Thyroid gland (tissue), 4 donors: ENCODE measurements at regions not wholly inside any gene's neighbourhood (a gene's known extent, or its start where the extent isn't known, plus 50 kb on each side); places are given as distances from the start of the nearest gene placed in this dataset.

Source experiments
- DNase-seq, 2 donors: peaks; one replicate each; pipeline ENCODE4 v3.0.0-alpha.2; 2019
- H3K27ac ChIP-seq, 3 donors: fragments of 200-600 bp; sonication (generic); 1 replicate in 2 of 3; 2 replicates in 1 of 3; pipeline ENCODE4 v1.5.1; 2016 to 2019; ENCODE audit warnings: mild to moderate bottlenecking in 1 of 3, moderate library complexity in 1 of 3
- H3K27me3 ChIP-seq: fragments of 200-600 bp; sonication (generic); one replicate; pipeline ENCODE4 v1.5.1; 2019
- H3K36me3 ChIP-seq, 2 donors: fragments of 200-600 bp; sonication (generic); one replicate each; pipeline ENCODE4 v1.5.1; 2016 to 2019
- H3K4me1 ChIP-seq, 2 donors: fragments of 200-600 bp; sonication (generic); one replicate each; pipeline ENCODE4 v1.5.1; 2017 to 2019
- H3K4me3 ChIP-seq, 3 donors: fragments of 200-600 bp; sonication (generic); replicated peaks in 1 of 3; 1 replicate in 2 of 3; 2 replicates in 1 of 3; pipeline ENCODE4 v1.5.1; 2016; ENCODE audit warnings: mild to moderate bottlenecking in 1 of 3
- H3K9me3 ChIP-seq: fragments of 200-600 bp; sonication (generic); one replicate; pipeline ENCODE4 v1.5.1; 2017
- POLR2A ChIP-seq, 2 donors: fragments of 450-650 bp; IDR thresholded peaks; one replicate each; pipeline ENCODE4 v1.6.1; 2017; ENCODE audit warnings: antibody characterized with exemption in 2 of 2, mild to moderate bottlenecking in 2 of 2, moderate library complexity in 1 of 2
- WGBS, 2 donors: methylation state at CpG; one replicate each; pipeline ENCODE4 v1.1.5; 2017; 5-methylcytosine and 5-hydroxymethylcytosine counted together
- intact Hi-C: fragments of 100-400 bp; cut with DNase I; formaldehyde crosslinking; loops from one replicate; pipeline ENCODE4 v1.15.1; 2023
- TF ChIP-seq, protein P1 (sequence below), 6 experiments: fragments of 200-600 bp in 3 of 6; fragments of 450-650 bp in 3 of 6; sonication (generic) in 3 of 6; IDR thresholded peaks; one replicate each; pipeline ENCODE4 v1.5.1; 2016 to 2019; ENCODE audit warnings: antibody characterized with exemption in 6 of 6, mild to moderate bottlenecking in 2 of 6, inconsistent platforms in 1 of 6, moderate library complexity in 1 of 6

DNA sequence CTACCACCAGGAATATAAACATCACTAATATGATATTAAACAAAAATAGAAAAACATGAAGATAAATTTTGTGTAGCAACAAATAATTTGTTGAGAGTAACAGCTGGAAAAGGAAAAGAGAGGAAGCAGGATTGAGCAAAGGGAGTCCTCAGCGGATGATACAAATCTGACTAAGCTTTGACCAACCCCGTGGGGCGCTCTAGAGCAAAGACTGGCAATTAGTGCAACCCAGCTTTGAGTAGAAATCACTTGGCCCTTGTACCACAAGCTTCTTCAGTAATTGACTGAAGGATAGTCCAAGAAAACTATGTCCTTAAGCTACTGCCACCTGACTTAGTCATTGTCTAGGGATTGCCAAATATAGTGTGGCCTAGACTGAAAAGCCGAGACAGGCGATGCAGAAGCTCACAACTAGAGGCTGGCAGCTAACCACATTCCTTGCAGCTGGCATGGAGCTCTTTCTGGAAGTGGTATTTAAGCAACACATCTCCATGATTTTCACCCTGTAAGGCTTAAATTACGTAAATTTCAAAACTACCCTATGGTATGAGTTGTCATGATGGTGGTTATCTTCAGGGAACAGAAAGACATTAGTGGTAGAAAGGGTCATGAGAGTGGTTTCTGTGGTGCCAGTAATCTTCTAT is 396.0 kb downstream of the PDGFC start:
- Histone ChIP-seq H3K27ac (no peak overlapping the region), H3K27me3 (no peaks in the 10 kb centered on the region), H3K4me1 (no peaks in the 10 kb centered on the region), H3K36me3 (no peaks in the 10 kb centered on the region), H3K9me3 (no peaks in the 10 kb centered on the region), H3K4me3 (no peak overlapping the region)
- TF ChIP-seq, protein P1, sequence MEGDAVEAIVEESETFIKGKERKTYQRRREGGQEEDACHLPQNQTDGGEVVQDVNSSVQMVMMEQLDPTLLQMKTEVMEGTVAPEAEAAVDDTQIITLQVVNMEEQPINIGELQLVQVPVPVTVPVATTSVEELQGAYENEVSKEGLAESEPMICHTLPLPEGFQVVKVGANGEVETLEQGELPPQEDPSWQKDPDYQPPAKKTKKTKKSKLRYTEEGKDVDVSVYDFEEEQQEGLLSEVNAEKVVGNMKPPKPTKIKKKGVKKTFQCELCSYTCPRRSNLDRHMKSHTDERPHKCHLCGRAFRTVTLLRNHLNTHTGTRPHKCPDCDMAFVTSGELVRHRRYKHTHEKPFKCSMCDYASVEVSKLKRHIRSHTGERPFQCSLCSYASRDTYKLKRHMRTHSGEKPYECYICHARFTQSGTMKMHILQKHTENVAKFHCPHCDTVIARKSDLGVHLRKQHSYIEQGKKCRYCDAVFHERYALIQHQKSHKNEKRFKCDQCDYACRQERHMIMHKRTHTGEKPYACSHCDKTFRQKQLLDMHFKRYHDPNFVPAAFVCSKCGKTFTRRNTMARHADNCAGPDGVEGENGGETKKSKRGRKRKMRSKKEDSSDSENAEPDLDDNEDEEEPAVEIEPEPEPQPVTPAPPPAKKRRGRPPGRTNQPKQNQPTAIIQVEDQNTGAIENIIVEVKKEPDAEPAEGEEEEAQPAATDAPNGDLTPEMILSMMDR (IDR thresholded peaks at IDR 0.05), result no peak
- TF ChIP-seq POLR2A (IDR thresholded peaks at IDR 0.05), result no peak
- 89 to 92% methylated on average over 6 of the region's 6 CpGs for WGBS, 2 donors
- intact Hi-C loops, result no loop called here
- DNase-seq, result no peak

DNA sequence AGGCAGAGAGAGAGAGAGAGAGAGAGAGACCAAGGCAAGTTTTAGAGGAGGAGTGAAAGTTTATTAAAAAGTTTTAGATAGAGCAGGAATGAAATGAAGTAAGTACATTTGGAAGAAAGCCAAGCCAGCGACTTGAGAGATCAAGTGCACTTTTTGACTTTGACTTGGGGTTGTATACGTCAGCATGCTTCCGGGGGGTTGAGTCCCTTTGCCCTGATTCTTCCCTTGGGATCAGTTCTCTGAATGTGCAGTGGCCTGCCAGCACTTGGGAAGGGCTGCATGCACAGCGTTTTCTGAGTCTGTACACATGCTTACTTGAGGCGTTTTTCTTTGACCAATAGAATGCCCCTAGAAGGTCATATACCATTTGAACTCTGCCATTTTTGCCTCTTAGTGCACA is 400.5 kb downstream of the PDGFC start:
- no peaks in the 10 kb centered on the region for H3K9me3 ChIP-seq
- no peaks in the 10 kb centered on the region for H3K4me1 ChIP-seq
- H3K27ac ChIP-seq, result no peak overlapping the region
- intact Hi-C loops, result no loop called here
- WGBS, 2 donors, result 37 to 43% methylated on average over 5 of the region's 5 CpGs
- TF ChIP-seq POLR2A (IDR thresholded peaks at IDR 0.05), result no peak
- TF ChIP-seq, protein P1 (IDR thresholded peaks at IDR 0.05), result no peak
- H3K27me3 ChIP-seq, result no peaks in the 10 kb centered on the region
- no peak overlapping the region for H3K4me3 ChIP-seq
- H3K36me3 ChIP-seq, result no peaks in the 10 kb centered on the region
- DNase-seq, result no peak

DNA sequence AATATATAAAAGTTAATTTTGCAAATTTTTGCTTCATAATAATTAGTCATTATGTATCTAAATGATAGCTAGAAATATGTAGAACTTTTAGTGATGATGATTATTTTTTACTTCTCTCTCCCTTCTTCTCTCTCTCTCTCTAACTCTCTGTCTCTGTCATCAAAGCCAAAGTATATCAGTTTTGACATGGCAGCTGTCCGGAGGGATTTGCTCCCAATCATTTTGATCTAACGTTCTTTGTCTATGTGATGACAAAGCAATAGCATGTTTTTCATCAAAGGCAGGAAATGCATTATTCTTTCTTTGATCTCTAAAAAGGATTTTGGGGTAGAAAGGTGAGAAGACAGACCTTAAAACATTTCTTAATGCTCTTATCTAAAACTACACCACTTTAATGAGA is 402.1 kb downstream of the PDGFC start:
- Histone ChIP-seq H3K4me1 (no peaks in the 10 kb centered on the region), H3K36me3 (no peaks in the 10 kb centered on the region), H3K27me3 (no peaks in the 10 kb centered on the region), H3K4me3 (no peak overlapping the region), H3K27ac (no peak overlapping the region), H3K9me3 (no peaks in the 10 kb centered on the region)
- TF ChIP-seq, protein P1 (IDR thresholded peaks at IDR 0.05), result no peak
- no peak for TF ChIP-seq POLR2A (IDR thresholded peaks at IDR 0.05)
- no peak for DNase-seq
- 80 to 85% methylated on average over 2 of the region's 2 CpGs for WGBS, 2 donors
- intact Hi-C loops, result no loop called here

DNA sequence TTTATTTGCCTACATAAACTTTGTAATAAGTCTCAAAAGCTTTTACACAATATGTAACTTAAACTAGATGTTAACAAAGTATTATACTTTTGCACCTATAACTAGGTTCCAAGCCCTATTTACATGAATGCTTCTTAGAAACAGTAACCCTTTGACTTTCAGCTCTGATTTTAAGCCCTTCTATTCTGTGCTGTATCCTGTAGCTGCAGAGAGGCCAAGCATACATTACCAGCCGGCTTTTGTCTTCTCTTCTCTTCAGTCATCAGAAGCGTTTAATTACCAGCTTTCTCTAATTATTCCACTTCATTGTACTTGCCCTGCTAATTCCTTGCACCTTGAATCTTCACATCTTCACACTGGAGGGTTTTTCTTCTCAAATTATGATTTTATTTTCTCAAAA is 403.1 kb downstream of the PDGFC start:
- TF ChIP-seq POLR2A (IDR thresholded peaks at IDR 0.05), result no peak
- TF ChIP-seq, protein P1 (IDR thresholded peaks at IDR 0.05), result no peak
- no peaks in the 10 kb centered on the region for H3K9me3 ChIP-seq
- no peaks in the 10 kb centered on the region for H3K4me1 ChIP-seq
- no peaks in the 10 kb centered on the region for H3K27me3 ChIP-seq
- no peak for DNase-seq
- H3K27ac ChIP-seq, result no peak overlapping the region
- intact Hi-C loops, result no loop called here
- 65 to 78% methylated on average over 2 of the region's 2 CpGs for WGBS, 2 donors
- H3K4me3 ChIP-seq, result no peak overlapping the region
- H3K36me3 ChIP-seq, result no peaks in the 10 kb centered on the region

DNA sequence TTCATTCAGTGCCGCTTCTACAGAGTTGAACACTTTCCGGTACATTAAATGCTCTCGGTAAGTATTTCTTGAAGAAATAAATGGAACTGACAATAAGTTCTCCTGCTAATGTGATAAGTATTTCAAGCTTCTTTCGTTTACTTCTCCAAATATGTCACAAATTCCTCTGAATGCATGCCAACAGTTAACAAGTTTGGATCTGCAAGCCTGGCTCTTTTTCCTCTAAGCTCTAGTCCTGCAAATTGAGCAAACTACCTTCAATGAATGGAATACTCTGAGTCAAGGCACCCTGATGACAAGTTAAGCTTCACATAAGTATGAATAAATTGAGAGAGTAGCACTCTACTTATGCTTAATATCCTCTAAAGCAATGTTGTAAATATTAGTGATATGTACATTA is 403.6 kb downstream of the PDGFC start:
- no peaks in the 10 kb centered on the region for H3K9me3 ChIP-seq
- H3K4me1 ChIP-seq, result no peaks in the 10 kb centered on the region
- H3K4me3 ChIP-seq, result no peak overlapping the region
- WGBS, 2 donors, result 84 to 88% methylated on average over 4 of the region's 4 CpGs
- DNase-seq, result no peak
- no peaks in the 10 kb centered on the region for H3K36me3 ChIP-seq
- no peak overlapping the region for H3K27ac ChIP-seq
- H3K27me3 ChIP-seq, result no peaks in the 10 kb centered on the region
- intact Hi-C loops, result no loop called here
- TF ChIP-seq, protein P1 (IDR thresholded peaks at IDR 0.05), result no peak
- no peak for TF ChIP-seq POLR2A (IDR thresholded peaks at IDR 0.05)
